22Rv1 (cell line): ENCODE measurements at regions not wholly inside any gene's neighbourhood (a gene's known extent, or its start where the extent isn't known, plus 50 kb on each side); places are given as distances from the start of the nearest gene placed in this dataset.

Experiments
- ZFX ChIP-seq: fragments of 450-650 bp; IDR thresholded peaks from 2 replicates; pipeline ENCODE4 v1.6.1; 2017; ENCODE audit warnings: antibody characterized with exemption, borderline replicate concordance
- TF ChIP-seq, protein P1 (sequence below): fragments of 450-650 bp; IDR thresholded peaks from 2 replicates; pipeline ENCODE4 v1.5.1; 2017; ENCODE audit warnings: mild to moderate bottlenecking

GRCh38 chr10:61840403-61840802, 61.1 kb upstream of the ARID5B start:
- TF ChIP-seq, protein P1, sequence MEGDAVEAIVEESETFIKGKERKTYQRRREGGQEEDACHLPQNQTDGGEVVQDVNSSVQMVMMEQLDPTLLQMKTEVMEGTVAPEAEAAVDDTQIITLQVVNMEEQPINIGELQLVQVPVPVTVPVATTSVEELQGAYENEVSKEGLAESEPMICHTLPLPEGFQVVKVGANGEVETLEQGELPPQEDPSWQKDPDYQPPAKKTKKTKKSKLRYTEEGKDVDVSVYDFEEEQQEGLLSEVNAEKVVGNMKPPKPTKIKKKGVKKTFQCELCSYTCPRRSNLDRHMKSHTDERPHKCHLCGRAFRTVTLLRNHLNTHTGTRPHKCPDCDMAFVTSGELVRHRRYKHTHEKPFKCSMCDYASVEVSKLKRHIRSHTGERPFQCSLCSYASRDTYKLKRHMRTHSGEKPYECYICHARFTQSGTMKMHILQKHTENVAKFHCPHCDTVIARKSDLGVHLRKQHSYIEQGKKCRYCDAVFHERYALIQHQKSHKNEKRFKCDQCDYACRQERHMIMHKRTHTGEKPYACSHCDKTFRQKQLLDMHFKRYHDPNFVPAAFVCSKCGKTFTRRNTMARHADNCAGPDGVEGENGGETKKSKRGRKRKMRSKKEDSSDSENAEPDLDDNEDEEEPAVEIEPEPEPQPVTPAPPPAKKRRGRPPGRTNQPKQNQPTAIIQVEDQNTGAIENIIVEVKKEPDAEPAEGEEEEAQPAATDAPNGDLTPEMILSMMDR = no peak
- TF ChIP-seq ZFX = no peak
